CD4-positive, alpha-beta T cell treated with Interferon gamma for 1 hour (primary cell): ENCODE measurements at regions not wholly inside any gene's neighbourhood (a gene's known extent, or its start where the extent isn't known, plus 50 kb on each side); places are given as distances from the start of the nearest gene placed in this dataset.

Source experiments
- DNase-seq: peaks from one replicate; pipeline ENCODE4 v3.0.0-alpha.2; 2020

GRCh38 chr20:48195121-48195870, 410.0 kb upstream of the SULF2 start:
- no peak for DNase-seq

DNA sequence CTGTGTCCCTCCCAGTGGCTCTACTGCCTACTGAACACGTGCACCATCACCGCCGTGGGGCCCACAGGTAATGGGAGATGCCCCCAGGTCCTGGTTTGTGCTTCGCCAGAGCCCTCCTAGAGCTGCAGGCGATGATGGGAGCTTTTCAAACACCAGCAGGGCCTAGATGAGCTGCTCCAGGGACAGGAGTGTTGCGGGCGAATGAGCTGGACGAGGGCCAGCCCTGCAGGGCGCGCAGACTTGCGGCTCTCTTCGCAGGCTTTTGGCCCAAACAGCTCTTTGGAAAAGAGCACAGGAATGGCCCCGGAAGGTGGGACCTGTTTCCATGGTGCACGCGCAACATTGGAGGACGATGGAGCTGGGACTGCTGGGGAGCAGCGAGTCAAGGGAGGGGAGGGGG, 409.3 kb upstream of the SULF2 start:
- DNase-seq = no peak

DNA sequence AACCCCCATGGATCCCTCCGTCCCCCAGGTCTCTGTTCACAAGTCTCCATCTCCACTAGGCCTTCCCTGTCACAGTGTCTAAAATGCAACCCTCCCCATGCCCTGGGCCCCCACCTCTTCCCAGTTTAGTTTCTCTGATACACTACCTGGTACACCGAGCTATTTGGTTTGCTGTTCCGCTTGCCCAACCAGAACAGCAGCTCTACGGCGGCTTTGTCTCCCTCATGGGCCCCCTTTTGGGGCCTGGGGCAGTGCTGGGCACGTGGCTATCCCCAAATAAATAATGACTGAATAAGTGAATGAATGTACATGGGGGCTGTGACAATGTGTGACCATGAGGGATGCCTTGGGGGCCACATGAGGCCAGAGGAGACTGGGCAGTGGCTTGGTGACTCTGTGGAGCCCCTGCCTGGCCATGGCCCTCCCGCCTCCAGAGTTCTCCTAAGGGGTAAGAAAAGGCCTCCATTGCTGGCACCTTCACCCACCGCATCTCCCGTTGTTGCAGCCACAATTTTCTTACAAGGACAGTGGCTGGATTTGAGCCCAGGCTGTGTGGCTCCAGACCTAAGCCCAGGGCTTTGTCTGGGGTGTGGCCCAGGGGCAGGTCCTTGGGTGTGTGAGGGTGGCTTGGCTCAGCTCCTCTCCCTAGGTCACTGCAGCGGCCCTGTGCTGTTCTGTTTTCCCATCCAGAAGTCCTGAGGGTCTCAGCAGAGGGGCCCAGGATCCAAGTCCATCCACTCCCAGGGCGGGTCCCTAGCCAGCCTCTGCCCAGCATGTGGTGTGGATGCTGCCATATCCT, 408.5 kb upstream of the SULF2 start:
- no peak for DNase-seq

DNA sequence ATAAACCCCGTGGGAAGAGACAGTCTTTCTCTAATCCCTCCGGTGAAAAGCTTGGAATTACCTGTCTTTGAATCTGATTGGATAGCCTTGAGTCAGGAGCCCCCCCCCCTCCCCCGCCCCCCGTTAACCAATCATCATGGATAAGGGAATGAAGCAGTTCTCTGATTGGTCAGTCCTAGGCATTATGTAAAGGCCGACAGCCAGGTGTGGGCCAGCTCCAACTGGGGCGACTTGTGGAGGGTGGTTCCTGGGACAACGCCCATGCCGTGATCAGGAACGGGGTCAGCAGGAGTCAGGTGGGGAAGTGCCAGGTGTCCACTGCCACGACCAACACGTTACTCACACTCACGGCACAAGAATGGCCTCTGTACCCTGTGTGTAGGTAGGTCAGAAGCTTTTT, 406.8 kb upstream of the SULF2 start:
- DNase-seq = no peak

GRCh38 chr20:48191200-48191599, 405.9 kb upstream of the SULF2 start:
- DNase-seq = no peak

GRCh38 chr20:48190757-48191156, 405.5 kb upstream of the SULF2 start:
- DNase-seq = no peak

DNA sequence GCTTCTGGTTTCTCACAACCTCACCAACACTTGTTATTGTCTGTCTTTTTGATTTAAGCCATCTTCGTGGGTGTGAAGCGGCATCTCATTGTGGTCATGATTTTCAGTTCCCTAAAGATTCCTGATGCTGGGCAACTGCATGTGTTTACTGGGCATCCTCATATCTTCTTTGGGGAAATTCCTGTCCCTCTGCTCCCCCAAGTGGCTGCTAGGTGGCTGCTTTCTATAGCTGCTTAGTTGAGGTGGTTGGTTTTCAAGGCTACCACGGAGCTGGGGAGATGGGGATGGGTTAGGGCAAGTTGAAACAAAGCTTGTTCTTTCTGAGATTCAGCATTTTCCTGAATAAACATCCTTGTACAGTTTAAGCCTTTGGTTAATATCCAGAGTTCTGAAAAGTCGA, 403.9 kb upstream of the SULF2 start:
- DNase-seq = no peak

- DNase-seq = no peak
Observed at GRCh38 chr20:48187851-48188250, 402.6 kb upstream of the SULF2 start.

DNA sequence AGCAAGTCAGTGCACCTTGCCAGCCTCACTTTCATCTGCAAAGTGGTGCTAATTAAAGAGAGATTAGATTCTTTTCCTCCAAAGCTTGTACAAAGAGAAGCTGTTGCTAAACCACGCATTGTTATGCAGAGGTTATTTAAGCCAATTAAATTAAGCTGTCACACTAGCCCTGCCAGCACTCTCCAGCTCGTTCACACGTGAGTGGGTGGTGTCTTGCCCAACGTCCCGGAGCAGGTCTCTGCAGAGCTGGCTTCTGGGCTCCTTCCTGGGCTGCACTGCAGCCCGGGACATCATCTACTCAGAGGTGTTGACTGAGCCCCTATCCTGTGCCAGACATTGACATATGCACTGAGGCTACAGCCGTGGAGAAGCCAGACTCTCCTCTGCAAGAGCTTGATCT, 401.6 kb upstream of the SULF2 start:
- DNase-seq = no peak

GRCh38 chr20:48186447-48186846, 401.2 kb upstream of the SULF2 start:
- no peak for DNase-seq

GRCh38 chr20:48184229-48184628, 398.9 kb upstream of the SULF2 start:
- no peak for DNase-seq

GRCh38 chr20:48181261-48181935, 396.1 kb upstream of the SULF2 start:
- no peak for DNase-seq

DNA sequence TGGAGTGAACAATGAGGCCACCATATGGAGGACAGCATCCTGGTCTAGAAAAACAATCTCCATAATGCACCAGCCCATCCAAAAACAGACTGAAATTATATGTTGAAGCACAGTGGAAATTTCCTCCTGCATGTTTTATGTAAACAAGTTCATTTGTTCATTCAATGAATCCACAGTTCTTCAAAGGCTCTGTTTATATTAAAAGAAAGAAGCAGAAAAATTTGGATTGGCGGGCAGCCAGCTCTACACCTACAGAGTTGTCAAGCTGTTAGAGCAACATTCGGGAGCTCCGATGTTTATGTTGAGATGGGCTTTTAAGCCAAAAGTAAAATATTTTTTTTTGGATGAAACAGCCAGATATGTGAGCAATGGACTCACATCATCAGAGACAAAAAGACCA, 395.3 kb upstream of the SULF2 start:
- no peak for DNase-seq

DNA sequence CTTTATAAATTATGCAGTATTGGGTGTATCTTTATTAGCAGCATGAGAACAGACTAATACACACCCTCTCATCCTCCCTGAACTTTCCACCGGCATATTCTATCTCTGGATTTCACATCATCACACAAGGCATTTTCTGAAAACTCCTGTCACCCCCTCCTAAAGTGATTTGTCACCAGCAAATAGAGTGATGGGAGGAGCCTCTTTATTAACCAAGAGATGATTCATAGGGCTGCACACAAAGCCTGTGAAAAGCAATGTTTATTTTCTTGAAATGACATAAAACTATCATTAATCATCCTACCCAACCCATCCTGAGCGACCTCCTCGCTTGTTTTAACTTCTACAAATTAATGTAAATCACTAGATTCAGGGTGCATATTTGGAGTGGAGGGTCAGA, 394.7 kb upstream of the SULF2 start:
- DNase-seq = no peak

- no peak for DNase-seq
Observed at GRCh38 chr20:48178633-48179032, 393.4 kb upstream of the SULF2 start.

DNA sequence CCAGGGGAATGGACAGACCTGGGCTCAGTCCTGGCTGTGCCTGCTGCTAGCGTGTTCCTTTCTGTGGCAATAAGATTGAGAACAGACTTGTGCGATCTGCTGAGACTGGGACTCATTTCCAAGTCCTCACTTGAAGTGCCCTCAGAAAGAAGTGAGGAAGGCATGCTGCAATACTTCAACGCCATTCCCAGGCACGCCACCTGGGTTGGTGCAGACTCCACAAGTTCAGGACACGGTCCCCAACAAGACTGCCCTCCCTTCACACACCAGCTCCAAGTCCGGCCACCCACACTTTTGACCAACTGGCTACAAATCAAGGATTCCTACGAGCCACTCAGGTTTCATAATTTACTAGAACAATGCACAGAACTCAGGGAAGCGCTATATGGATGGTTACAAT, 391.8 kb upstream of the SULF2 start:
- no peak for DNase-seq

DNA sequence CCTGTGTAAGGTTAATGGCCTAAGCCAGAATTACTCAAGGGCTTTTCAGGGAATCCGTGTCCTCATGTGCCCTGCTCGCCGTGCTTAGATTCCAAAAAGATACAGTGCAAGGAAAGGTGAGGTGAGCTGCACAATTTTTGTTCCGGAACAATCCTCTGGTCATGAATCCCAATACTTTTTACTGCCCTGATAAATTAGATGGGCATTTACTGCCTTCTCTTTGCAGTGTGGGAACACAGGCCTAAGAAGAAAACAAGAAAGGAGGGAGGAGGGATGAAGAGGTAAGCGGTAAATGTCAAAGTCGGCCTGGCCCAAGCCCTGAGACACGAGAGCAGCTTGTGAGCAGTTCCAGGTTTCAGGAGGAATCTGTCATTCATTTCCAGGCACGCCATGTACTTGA, 390.9 kb upstream of the SULF2 start:
- DNase-seq = no peak

DNA sequence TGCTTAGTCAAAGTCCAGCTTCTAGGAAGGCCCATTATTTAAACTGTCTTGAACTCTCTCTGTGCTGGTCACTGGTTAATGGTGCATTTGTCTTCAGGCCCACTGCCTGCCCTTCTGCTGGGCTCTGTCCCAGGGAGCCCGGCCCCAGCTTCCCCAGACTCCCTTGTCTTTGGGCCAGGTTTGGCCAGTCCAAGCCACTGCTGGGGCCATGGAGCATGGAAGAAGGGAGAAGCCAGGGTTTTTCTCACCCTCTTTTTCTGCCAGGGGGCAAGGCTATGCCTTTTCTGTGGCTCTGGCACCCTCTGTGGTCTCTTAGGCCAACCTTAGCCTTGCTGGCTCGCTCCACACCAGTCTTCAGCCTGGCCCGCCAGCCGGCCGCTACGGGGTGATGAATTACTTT, 390.0 kb upstream of the SULF2 start:
- no peak for DNase-seq

DNA sequence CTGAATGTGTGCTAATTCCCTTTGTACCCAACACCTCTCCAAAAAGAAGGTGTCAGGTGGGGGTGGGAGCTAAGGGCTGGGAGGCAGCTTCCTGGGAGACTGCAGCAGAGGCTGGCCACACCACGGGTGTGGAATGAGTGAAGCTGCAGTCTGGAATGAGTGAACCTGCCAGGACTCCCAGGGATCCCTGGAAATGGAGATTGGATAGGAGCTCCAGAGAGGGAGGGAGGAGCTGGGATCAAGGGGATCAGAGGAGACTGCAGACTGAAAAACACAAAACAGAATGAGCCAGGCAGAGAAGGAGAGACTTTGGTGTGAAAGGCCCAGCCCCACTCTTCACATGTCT, 387.0 kb upstream of the SULF2 start:
- no peak for DNase-seq

DNA sequence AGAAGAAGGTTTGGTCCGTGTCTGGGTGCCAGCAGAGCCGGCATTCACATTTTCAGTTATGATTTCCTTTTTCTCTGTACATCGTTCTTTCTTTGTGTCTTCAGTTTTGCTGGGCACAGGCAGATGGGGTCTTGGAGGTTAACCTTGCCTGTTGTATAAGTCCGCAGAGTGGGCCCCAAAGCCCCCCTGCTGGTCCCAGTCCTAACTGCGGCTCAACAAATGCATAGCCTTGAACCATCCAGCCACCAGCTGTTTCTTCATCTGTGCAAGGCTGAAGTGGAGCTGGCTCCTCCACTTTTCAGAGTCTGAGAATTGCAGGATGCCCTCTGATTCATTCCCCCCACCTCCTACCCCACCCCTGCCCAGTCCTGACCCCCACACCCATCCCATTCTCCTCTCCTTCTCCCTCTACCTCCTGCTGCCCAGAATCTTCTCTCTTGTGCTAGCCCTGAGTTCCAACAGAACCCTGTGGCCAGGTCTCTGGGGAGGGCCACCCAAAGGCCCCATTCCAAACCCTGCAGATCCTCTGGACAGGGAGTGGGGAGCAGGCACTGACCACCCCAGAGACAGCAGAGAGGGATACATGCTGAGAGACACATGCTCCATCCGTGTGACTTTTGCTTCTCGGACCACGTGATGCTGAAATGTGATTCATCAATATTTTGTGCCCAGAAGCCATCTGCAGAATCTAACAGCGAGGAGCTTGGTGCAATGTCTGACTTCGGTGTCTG, 386.5 kb upstream of the SULF2 start:
- DNase-seq = no peak

DNA sequence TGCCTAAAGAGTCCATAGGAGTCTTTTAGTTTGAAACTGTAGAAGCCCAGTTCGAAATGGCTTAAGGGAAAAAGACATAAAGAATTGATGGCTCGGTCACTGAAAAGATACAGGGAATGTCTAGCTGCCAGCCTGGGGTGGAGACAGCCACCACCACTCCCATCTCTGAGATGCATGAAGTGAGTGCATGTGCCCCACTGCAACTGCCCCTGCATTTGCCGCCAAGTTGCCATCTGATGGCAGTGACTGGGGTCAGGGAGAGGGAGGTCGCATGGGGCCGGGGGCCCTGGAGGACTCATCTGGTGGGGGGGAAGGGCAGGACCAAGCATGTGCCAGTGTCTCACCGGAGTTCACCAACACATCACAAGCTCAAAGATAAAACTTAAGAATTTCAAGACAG, 385.8 kb upstream of the SULF2 start:
- DNase-seq = no peak

DNA sequence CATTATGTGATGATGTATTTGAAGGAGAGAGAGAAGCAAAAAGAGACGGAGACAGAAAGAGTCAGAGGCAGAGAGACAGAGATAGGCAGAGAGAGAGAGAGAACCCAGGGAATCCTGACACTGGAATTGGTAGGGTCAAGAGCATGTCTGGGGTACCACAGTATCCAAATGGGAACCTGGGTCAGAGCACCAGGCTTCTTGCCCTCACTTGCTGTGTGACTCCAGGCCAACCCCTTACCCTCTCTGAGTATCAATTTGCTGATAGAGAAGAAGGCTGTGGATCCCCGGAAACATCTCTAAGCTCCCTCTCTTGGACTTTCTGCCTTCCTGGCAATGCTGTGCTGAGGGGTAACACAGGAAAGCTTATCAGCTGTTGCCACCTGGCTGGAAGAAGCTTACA, 385.3 kb upstream of the SULF2 start:
- DNase-seq = no peak

- DNase-seq = no peak
Observed at GRCh38 chr20:48169650-48170225, 384.5 kb upstream of the SULF2 start.
